Breast epithelium (tissue), 3 donors: ENCODE measurements at regions not wholly inside any gene's neighbourhood (a gene's known extent, or its start where the extent isn't known, plus 50 kb on each side); places are given as distances from the start of the nearest gene placed in this dataset.

ENCODE experiments used
- POLR2A ChIP-seq: fragments of 450-650 bp; IDR thresholded peaks from one replicate; pipeline ENCODE4 v1.6.1; 2016; ENCODE audit warnings: antibody characterized with exemption, mild to moderate bottlenecking, moderate library complexity
- TF ChIP-seq, protein P1 (sequence below), 3 donors: fragments of 450-650 bp; IDR thresholded peaks; one replicate each; pipeline ENCODE4 v1.5.1; 2016 to 2017; ENCODE audit warnings: antibody characterized with exemption in 3 of 3, mild to moderate bottlenecking in 3 of 3, moderate library complexity in 3 of 3

DNA sequence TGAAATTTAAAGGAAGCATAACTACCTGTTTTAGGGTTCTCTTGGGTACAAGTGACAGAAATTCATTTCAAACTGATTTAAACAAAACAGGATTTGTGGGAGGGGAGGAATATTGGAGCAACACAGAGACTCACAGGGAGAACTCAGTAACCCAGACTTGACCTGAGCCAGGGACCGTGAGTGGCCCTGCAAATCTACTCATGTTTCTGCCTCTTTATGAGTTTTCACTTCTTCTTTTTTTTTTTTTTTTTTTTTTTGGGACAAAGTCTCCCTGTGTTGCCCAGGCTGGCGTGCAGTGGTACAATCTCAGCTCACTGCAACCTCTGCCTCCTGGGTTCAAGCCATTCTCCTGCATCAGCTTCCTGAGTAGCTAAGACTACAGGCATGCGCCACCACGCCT, 405.6 kb upstream of the ZNF608 start:
- no peak for TF ChIP-seq POLR2A
- TF ChIP-seq, protein P1, sequence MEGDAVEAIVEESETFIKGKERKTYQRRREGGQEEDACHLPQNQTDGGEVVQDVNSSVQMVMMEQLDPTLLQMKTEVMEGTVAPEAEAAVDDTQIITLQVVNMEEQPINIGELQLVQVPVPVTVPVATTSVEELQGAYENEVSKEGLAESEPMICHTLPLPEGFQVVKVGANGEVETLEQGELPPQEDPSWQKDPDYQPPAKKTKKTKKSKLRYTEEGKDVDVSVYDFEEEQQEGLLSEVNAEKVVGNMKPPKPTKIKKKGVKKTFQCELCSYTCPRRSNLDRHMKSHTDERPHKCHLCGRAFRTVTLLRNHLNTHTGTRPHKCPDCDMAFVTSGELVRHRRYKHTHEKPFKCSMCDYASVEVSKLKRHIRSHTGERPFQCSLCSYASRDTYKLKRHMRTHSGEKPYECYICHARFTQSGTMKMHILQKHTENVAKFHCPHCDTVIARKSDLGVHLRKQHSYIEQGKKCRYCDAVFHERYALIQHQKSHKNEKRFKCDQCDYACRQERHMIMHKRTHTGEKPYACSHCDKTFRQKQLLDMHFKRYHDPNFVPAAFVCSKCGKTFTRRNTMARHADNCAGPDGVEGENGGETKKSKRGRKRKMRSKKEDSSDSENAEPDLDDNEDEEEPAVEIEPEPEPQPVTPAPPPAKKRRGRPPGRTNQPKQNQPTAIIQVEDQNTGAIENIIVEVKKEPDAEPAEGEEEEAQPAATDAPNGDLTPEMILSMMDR (IDR thresholded peaks at IDR 0.05), result no peak
